GM19438 (cell line): ENCODE measurements at regions not wholly inside any gene's neighbourhood (a gene's known extent, or its start where the extent isn't known, plus 50 kb on each side); places are given as distances from the start of the nearest gene placed in this dataset.
A peak's percentile ranks its signal among the peaks of the same experiment; 100 is the strongest.

Source experiments
- ATAC-seq: cut with Tn5 transposase; IDR thresholded peaks from one replicate; pipeline ENCODE4 v1.9.1; 2021; ENCODE audit warnings: low read depth; ENCODE audit not compliant: unreplicated experiment

GRCh38 chr14:76974365-76974764, 54.1 kb downstream of the IRF2BPL start:
- ATAC-seq: no peak

- ATAC-seq: no peak
Measured at GRCh38 chr14:76971549-76971948, 57.0 kb downstream of the IRF2BPL start.

- ATAC-seq: no peak
Measured at GRCh38 chr14:76968621-76969063, 59.9 kb downstream of the IRF2BPL start.

- ATAC-seq: no peak
Measured at GRCh38 chr14:76967788-76968187, 60.7 kb downstream of the IRF2BPL start.

- no peak for ATAC-seq
Measured at GRCh38 chr14:76965232-76965631, 63.3 kb downstream of the IRF2BPL start.

- no peak for ATAC-seq
Measured at GRCh38 chr14:76964695-76965094, 63.8 kb downstream of the IRF2BPL start.

GRCh38 chr14:76963372-76963771, 65.1 kb downstream of the IRF2BPL start:
- ATAC-seq: no peak

- ATAC-seq: no peak
Measured at GRCh38 chr14:76962303-76962660, 66.2 kb downstream of the IRF2BPL start.

GRCh38 chr14:76961631-76962302, 66.7 kb downstream of the IRF2BPL start:
- ATAC-seq: peak; percentile 84

GRCh38 chr14:76958980-76959710, 69.4 kb downstream of the IRF2BPL start:
- no peak for ATAC-seq

- no peak for ATAC-seq
Measured at GRCh38 chr14:76958020-76958979, 70.2 kb downstream of the IRF2BPL start.

- ATAC-seq: no peak
Measured at GRCh38 chr14:76957224-76957891, 71.2 kb downstream of the IRF2BPL start.

- peak; percentile 30 for ATAC-seq
Measured at GRCh38 chr14:76956316-76957090, 72.0 kb downstream of the IRF2BPL start.

GRCh38 chr14:76955575-76956315, 72.8 kb downstream of the IRF2BPL start:
- ATAC-seq: peak; percentile 31

GRCh38 chr14:76954394-76955190, 73.9 kb downstream of the IRF2BPL start:
- no peak for ATAC-seq

GRCh38 chr14:76953311-76953945, 75.1 kb downstream of the IRF2BPL start:
- no peak for ATAC-seq

- ATAC-seq: no peak
Measured at GRCh38 chr14:76951166-76951565, 77.3 kb downstream of the IRF2BPL start.
